Parathyroid adenoma (tissue), 2 donors: ENCODE measurements at regions not wholly inside any gene's neighbourhood (a gene's known extent, or its start where the extent isn't known, plus 50 kb on each side); places are given as distances from the start of the nearest gene placed in this dataset.

Experiments used
- H2AFZ ChIP-seq: fragments of 300-600 bp; sonication (generic); one replicate; pipeline ENCODE4 v1.7.0; 2017; ENCODE audit warnings: antibody characterized with exemption, mild to moderate bottlenecking
- H3K27ac ChIP-seq: fragments of 300-600 bp; sonication (generic); one replicate; pipeline ENCODE4 v1.7.0; 2017
- H3K27me3 ChIP-seq: fragments of 300-600 bp; sonication (generic); one replicate; pipeline ENCODE4 v1.7.0; 2017; ENCODE audit warnings: low read length; ENCODE audit not compliant: control insufficient read depth, insufficient read depth
- H3K36me3 ChIP-seq: fragments of 300-600 bp; sonication (generic); one replicate; pipeline ENCODE4 v1.7.0; 2017; ENCODE audit warnings: low read length; ENCODE audit not compliant: control insufficient read depth, insufficient read depth
- H3K4me1 ChIP-seq: fragments of 300-600 bp; sonication (generic); one replicate; pipeline ENCODE4 v1.7.0; 2017; ENCODE audit warnings: control low read depth
- H3K4me2 ChIP-seq: fragments of 300-600 bp; sonication (generic); one replicate; pipeline ENCODE4 v1.7.0; 2017; ENCODE audit warnings: low read length
- H3K4me3 ChIP-seq: fragments of 300-600 bp; sonication (generic); one replicate; pipeline ENCODE4 v1.7.0; 2017; ENCODE audit warnings: low read depth, low read length
- H3K79me2 ChIP-seq: fragments of 300-600 bp; sonication (generic); one replicate; pipeline ENCODE4 v1.7.0; 2017; ENCODE audit warnings: control low read depth
- H3K9ac ChIP-seq: fragments of 300-600 bp; sonication (generic); one replicate; pipeline ENCODE4 v1.7.0; 2017; ENCODE audit warnings: mild to moderate bottlenecking
- H3K9me3 ChIP-seq: fragments of 300-600 bp; sonication (generic); one replicate; pipeline ENCODE4 v1.7.0; 2017; ENCODE audit warnings: low read length; ENCODE audit not compliant: control insufficient read depth
- CTCF ChIP-seq: fragments of 300-600 bp; sonication (generic); IDR thresholded peaks from one replicate; pipeline ENCODE4 v1.7.0; 2017; ENCODE audit warnings: antibody characterized with exemption, mild to moderate bottlenecking
- donor health status: primary hyperparathyroidism.

GRCh38 chr18:6668836-6669235 lies 60.7 kb upstream of the ARHGAP28 start:
- no peak overlapping the region for H3K9ac ChIP-seq
- no peak overlapping the region for H3K4me2 ChIP-seq
- no peaks in the 10 kb centered on the region for H3K79me2 ChIP-seq
- no peaks in the 10 kb centered on the region for H3K27me3 ChIP-seq
- no peak overlapping the region for H2AFZ ChIP-seq
- no peak for TF ChIP-seq CTCF
- no peak overlapping the region for H3K4me3 ChIP-seq
- no peaks in the 10 kb centered on the region for H3K36me3 ChIP-seq
- no peaks in the 10 kb centered on the region for H3K9me3 ChIP-seq
- no peaks in the 10 kb centered on the region for H3K4me1 ChIP-seq
- H3K27ac ChIP-seq = no peak overlapping the region

- no peak overlapping the region for H3K4me2 ChIP-seq
- H3K9me3 ChIP-seq = no peaks in the 10 kb centered on the region
- H3K36me3 ChIP-seq = no peaks in the 10 kb centered on the region
- no peak overlapping the region for H2AFZ ChIP-seq
- no peaks in the 10 kb centered on the region for H3K27me3 ChIP-seq
- TF ChIP-seq CTCF = no peak
- H3K9ac ChIP-seq = no peak overlapping the region
- H3K4me1 ChIP-seq = no peaks in the 10 kb centered on the region
- no peak overlapping the region for H3K4me3 ChIP-seq
- H3K27ac ChIP-seq = no peak overlapping the region
- no peaks in the 10 kb centered on the region for H3K79me2 ChIP-seq
Observed at GRCh38 chr18:6672821-6673308, 56.7 kb upstream of the ARHGAP28 start.

- TF ChIP-seq CTCF = no peak
- Histone ChIP-seq H3K9ac (no peak overlapping the region), H3K4me2 (no peak overlapping the region), H3K27me3 (no peaks in the 10 kb centered on the region), H3K9me3 (no peaks in the 10 kb centered on the region), H3K36me3 (no peaks in the 10 kb centered on the region), H3K27ac (no peak overlapping the region), H3K4me3 (no peak overlapping the region), H2AFZ (no peak overlapping the region), H3K79me2 (no peaks in the 10 kb centered on the region), H3K4me1 (no peaks in the 10 kb centered on the region)
Observed at GRCh38 chr18:6677086-6677485, 52.4 kb upstream of the ARHGAP28 start.

GRCh38 chr18:6679201-6679600 lies 50.3 kb upstream of the ARHGAP28 start:
- no peak overlapping the region for H3K4me3 ChIP-seq
- no peaks in the 10 kb centered on the region for H3K79me2 ChIP-seq
- H3K4me2 ChIP-seq = no peak overlapping the region
- no peak overlapping the region for H2AFZ ChIP-seq
- H3K36me3 ChIP-seq = no peaks in the 10 kb centered on the region
- H3K9me3 ChIP-seq = no peaks in the 10 kb centered on the region
- H3K9ac ChIP-seq = no peak overlapping the region
- no peaks in the 10 kb centered on the region for H3K27me3 ChIP-seq
- no peaks in the 10 kb centered on the region for H3K4me1 ChIP-seq
- TF ChIP-seq CTCF = no peak
- H3K27ac ChIP-seq = no peak overlapping the region
